Stimulated activated naive CD8-positive, alpha-beta T cell treated with anti-CD3 and anti-CD28 coated beads, Interleukin-15, amount 100 ng/mL, for 72 hours (primary cell): ENCODE measurements at regions not wholly inside any gene's neighbourhood (a gene's known extent, or its start where the extent isn't known, plus 50 kb on each side); places are given as distances from the start of the nearest gene placed in this dataset.
"Not testable (repeated sequence)": the region's sequence is repeated elsewhere in the genome, so short reads cannot be mapped to it uniquely, and the experiment has no call there.

Experiments
- ATAC-seq: fragments of 150-1000 bp; cut with Tn5 transposase; 2 replicates; pipeline ENCODE4 v1.10.0; 2021; ENCODE audit warnings: mild to moderate bottlenecking, moderate library complexity
- DNase-seq, 2 donors: peaks; one replicate each; pipeline ENCODE4 v3.0.0; 2021 to 2022
- H3K27ac Mint-ChIP-seq, 2 donors: one replicate each; pipeline ENCODE4 v1.8.0; 2022; ENCODE audit warnings: mild to moderate bottlenecking in 2 of 2, mixed read lengths in 2 of 2, moderate library complexity in 2 of 2
- H3K27me3 Mint-ChIP-seq: one replicate; pipeline ENCODE4 v1.8.0; 2022; ENCODE audit warnings: mixed read lengths
- H3K4me1 Mint-ChIP-seq: one replicate; pipeline ENCODE4 v1.8.0; 2022; ENCODE audit warnings: mild to moderate bottlenecking, mixed read lengths
- H3K4me3 Mint-ChIP-seq, 2 donors: one replicate each; pipeline ENCODE4 v1.8.0; 2022; ENCODE audit warnings: mild to moderate bottlenecking in 2 of 2, mixed read lengths in 2 of 2, moderate library complexity in 1 of 2
- H3K9me3 Mint-ChIP-seq, 2 donors: one replicate each; pipeline ENCODE4 v1.8.0; 2022; ENCODE audit warnings: mixed read lengths in 2 of 2

DNA sequence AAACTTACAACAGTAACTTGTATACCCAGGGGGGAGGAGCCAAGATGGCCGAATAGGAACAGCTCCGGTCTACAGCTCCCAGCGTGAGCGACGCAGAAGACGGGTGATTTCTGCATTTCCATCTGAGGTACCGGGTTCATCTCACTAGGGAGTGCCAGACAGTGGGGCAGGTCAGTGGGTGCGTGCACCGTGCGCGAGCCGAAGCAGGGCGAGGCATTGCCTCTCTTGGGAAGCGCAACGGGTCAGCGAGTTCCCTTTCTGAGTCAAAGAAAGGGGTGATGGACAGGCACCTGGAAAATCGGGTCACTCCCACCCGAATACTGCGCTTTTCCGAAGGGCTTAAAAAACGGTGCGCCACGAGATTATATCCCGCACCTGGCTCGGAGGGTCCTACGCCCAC, 278.8 kb downstream of the FAM47B start:
- ATAC-seq, H3K27me3 Mint-ChIP-seq, DNase-seq, H3K4me3 Mint-ChIP-seq, H3K9me3 Mint-ChIP-seq, H3K27ac Mint-ChIP-seq, H3K4me1 Mint-ChIP-seq: not testable (repeated sequence)

DNA sequence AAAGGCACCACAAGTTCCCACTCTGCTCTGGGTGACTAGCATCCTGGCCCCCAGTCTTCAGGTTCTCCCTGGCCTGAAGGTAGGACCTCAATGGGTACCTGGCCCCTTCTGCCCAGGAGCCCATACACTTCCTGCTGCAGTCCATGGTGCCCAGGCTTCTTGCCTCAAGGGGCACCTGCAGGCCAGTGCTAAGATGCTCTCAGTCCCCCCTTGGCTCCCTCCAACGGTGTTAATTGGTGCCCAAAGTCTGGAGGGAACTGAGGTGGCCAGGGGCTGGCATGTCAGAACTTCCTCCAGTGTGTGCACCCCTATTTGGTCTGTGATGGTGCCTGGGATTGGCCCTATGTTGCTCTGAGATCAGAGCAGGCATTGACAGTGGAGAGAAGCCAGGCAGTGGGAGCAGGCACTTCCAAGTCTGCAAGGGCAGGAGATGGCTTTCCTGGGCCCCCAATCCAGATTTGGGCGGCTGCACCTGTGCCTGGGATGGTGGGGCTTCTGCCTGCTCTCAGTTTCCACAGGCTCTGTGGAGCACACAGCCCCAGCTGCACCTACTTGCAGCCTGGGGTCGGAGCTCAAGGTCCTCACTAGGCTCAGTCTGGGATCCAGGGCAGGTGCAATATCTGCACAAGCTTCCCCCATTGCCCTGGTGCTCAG, 301.6 kb downstream of the FAM47B start:
- H3K27ac Mint-ChIP-seq = no peak overlapping the region
- no peak overlapping the region for H3K4me3 Mint-ChIP-seq
- no peaks in the 10 kb centered on the region for H3K4me1 Mint-ChIP-seq

DNA sequence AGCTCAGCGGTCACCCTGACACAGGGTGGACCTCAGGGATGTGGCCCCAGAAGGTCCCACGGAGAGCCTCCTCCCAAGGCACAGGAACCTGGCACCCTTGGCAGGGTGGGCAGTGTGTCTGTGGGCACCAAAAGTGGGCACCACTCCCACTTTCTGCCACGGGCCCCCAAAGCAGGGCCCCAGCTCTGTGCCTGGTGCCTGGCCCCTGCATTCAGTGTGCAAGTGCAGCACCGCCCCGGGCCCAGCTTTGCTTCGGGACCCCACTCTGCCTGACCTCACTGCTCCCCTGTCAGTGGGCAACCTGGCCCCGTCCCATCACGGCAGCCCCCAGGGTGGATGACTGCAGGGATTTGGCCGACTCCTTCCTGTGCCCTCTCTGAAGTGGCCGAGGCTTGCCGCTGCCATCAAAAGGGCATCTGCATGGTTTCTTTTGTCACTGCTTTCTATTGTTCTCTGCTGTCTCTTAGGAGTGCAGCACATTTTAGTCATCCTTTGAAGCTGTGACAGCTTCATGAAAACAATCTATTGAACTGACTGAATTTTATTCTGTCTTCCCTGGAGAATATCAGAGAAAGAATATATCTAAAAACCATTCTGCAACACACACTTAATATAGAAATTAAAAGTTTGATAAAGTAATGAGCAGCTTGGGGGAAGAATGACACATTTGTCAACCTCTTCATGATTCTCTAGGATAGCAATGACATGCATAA, 302.4 kb downstream of the FAM47B start:
- ATAC-seq (no peak), DNase-seq (no peak)
- Mint-ChIP-seq H3K9me3 (no peaks in the 10 kb centered on the region), H3K27me3 (no peaks in the 10 kb centered on the region), H3K4me3 (no peak overlapping the region), H3K27ac (no peak overlapping the region), H3K4me1 (no peaks in the 10 kb centered on the region)

More for the DNA sequence above, 301.6 kb downstream of the FAM47B start:
- no peaks in the 10 kb centered on the region for H3K27me3 Mint-ChIP-seq
- ATAC-seq (no peak), DNase-seq (no peak)
- no peaks in the 10 kb centered on the region for H3K9me3 Mint-ChIP-seq

DNA sequence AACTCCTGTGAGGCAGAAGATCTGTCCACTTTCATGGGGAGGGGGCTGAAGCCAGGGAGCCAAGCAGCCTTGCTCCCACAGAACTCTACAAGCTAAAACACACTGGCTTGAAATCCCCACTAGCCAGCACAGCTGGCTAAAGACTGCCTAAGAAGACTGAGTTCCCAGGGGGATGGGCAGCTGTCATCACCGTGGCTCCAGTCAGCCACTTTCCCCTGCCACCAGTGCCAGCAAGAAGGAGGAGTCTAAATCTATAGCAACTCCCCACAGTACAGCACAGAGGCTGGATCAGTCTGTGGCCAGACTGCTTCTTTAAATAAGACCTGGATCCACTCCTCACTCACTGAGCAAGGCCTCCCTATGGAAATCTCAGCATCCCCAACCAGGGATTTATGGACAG, 308.6 kb downstream of the FAM47B start:
- Mint-ChIP-seq H3K4me3 (no peak overlapping the region), H3K27me3 (no peaks in the 10 kb centered on the region), H3K9me3 (no peaks in the 10 kb centered on the region), H3K4me1 (no peaks in the 10 kb centered on the region), H3K27ac (no peak overlapping the region)
- ATAC-seq (no peak), DNase-seq (no peak)

DNA sequence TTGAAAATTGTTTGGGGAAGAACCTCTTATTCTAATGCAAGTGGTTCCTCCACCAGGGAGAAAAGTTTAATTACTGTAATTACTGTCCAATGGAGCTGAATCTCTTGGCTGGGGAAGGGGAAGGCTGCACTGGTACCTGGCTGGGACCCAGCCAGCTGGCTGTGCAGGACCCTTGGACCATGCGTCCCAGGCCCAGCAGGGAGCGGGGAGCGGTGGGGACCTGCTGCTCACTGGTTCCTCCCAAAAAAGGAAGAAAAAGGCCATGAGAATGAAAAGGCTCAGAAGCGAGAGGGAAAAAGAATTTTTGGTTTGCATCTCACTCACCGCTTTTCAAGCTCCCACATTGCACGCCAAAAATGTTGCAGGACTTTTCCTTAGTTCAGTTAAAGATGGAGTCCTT, 333.5 kb downstream of the FAM47B start:
- no peak for ATAC-seq
- Mint-ChIP-seq H3K4me1 (no peaks in the 10 kb centered on the region), H3K4me3 (no peak overlapping the region), H3K27ac (no peak overlapping the region), H3K27me3 (no peaks in the 10 kb centered on the region), H3K9me3 (no peaks in the 10 kb centered on the region)
- DNase-seq = no peak

DNA sequence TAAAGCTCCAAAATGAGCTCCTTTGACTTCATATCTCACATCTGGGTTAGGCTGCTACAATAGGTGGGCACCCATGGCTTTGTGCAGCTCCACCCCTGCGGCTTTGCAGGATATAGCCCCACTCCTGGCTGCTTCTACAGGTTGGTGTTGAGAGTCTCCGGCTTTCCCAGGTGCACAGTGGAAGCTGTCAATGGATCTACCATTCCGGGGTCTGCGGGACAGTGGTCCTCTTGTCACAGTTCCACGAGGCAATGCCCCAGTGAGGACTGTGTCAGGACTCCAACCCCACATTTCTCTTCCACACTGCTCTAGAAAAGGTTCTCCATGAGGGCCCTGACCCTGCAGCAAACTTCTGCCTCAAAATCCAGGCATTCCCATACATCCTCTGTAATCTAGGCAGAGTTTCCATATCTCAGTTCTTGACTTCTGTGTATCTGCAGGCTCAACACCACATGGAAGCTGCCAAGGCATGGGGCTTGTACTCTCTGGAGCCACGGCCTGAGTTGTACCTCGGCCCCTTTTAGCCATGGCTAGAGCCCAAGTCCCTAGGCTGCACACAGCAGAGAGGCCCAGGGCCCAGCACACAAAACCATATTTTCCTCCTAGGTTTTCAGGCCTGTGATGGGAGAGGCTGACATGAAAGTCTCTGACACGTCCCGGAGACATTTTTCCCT, 342.8 kb downstream of the FAM47B start:
- DNase-seq (no peak), ATAC-seq (no peak)
- H3K27me3 Mint-ChIP-seq = no peaks in the 10 kb centered on the region
- peaks cover 4 to 7% of the 10 kb centered on the region in 2 donors for H3K9me3 Mint-ChIP-seq
- H3K4me3 Mint-ChIP-seq = no peak overlapping the region
- no peaks in the 10 kb centered on the region for H3K4me1 Mint-ChIP-seq
- H3K27ac Mint-ChIP-seq = no peak overlapping the region

DNA sequence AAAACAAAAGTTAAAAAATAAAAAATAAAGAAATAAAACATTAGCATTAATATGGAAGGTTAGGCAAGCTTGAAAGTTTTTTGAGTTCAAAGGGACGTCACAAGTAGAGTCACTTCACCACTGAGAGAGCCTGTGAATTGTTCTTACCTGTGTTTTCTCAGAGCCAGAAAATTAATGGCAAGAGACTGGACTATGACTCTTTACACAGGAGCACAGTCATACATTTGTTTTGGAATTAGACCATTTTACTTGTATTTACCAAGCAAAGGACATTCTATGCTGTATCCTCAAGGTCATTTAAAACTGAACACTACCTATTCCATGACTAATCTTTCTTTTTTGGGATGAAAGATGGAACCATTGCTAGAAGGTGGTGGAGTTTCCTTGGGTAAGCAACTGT, 346.1 kb downstream of the FAM47B start:
- H3K9me3 Mint-ChIP-seq = peaks cover 4 to 7% of the 10 kb centered on the region in 2 donors
- H3K27me3 Mint-ChIP-seq = no peaks in the 10 kb centered on the region
- no peak overlapping the region for H3K4me3 Mint-ChIP-seq
- DNase-seq (no peak), ATAC-seq (no peak)
- no peaks in the 10 kb centered on the region for H3K4me1 Mint-ChIP-seq
- no peak overlapping the region for H3K27ac Mint-ChIP-seq

DNA sequence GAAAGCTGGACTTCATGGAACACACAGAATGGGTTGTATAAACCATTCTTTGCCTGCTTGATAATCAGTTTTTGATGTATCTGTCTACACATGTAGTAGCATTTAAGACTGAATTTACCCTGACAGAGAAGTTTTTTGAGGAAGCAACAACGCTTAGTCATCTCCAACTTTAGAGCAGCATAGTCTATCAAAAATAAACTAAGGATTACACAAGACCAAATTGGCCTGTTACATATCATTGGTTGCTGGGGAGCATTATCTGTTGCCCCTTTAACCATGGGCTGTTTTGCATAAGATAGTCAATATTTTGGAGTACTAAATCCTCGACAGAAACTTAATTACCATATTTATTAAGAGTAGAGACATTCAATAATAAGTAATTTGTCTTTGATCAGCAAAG, 347.4 kb downstream of the FAM47B start:
- H3K4me1 Mint-ChIP-seq = no peaks in the 10 kb centered on the region
- H3K27ac Mint-ChIP-seq = no peak overlapping the region
- no peak for DNase-seq

DNA sequence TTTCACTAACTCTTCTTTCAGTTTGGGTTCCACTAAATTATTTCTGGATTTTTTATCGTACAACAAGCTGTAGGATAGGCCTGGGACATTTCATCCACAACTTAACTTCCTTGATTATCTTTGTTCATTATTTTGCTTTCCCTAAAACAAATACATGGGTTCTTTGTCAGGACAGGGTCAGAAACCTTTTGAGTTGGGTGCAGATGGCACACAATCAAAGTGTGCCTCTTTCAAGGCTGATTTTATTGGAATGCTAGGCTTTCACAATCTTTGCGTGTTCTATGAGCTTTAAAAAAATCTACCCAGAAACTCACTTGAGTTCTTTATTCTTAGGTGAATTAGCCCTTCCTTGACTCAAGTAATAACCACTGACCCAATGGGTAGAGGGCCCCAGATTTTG, 348.4 kb downstream of the FAM47B start:
- H3K9me3 Mint-ChIP-seq = peaks cover 0 to 4% of the 10 kb centered on the region in 2 donors
- H3K27me3 Mint-ChIP-seq = no peaks in the 10 kb centered on the region
- DNase-seq (no peak), ATAC-seq (no peak)
- no peak overlapping the region for H3K4me3 Mint-ChIP-seq
- H3K27ac Mint-ChIP-seq = no peak overlapping the region
- H3K4me1 Mint-ChIP-seq = no peaks in the 10 kb centered on the region

More for the DNA sequence above, 347.4 kb downstream of the FAM47B start:
- H3K27me3 Mint-ChIP-seq = no peaks in the 10 kb centered on the region
- H3K9me3 Mint-ChIP-seq = peaks cover 2 to 7% of the 10 kb centered on the region in 2 donors
- no peak for ATAC-seq
- H3K4me3 Mint-ChIP-seq = no peak overlapping the region

DNA sequence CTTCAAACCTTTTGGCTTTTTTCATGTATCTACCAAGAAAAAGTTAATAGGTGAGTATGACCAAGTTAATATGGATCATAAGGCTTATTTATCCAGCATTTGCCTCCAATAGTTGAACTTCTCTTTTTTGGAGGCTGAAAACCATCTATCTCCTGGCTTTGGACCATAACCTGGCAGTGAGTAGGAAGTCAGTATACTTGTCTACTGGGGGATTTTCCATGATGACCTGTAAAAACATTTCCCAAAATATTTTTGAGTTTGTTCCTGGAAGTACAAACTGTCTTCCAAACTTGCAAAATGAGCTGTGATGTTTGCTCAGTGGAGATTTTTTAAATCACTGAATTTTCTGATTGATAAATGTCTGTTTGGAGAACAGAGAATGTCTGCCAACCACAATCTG, 349.9 kb downstream of the FAM47B start:
- Mint-ChIP-seq H3K9me3 (no peaks in the 10 kb centered on the region), H3K4me3 (no peak overlapping the region), H3K4me1 (no peaks in the 10 kb centered on the region), H3K27ac (no peak overlapping the region), H3K27me3 (no peaks in the 10 kb centered on the region)
- DNase-seq = no peak
- no peak for ATAC-seq

DNA sequence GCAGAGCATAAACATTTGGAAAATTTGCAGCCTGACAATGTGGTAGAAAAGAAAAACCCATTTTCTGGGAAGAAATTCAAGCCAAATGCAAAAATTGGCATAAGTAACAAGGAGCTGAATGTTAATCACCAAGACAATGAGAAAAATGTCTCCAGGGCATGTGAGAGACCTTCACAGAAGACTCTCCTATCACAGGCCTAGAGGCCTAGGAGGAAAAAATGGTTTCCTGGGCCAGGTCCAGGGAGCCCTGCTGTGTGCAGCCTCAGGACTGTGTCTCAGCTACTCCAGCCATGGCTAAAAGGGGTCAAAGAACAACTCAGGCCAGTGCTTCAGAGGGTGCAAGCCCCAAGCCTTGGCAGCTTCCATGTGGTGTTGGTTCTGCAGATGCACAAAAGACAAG, 362.4 kb downstream of the FAM47B start:
- not testable (repeated sequence) for H3K27me3 Mint-ChIP-seq, ATAC-seq, DNase-seq, H3K9me3 Mint-ChIP-seq, H3K4me3 Mint-ChIP-seq, H3K4me1 Mint-ChIP-seq, H3K27ac Mint-ChIP-seq

DNA sequence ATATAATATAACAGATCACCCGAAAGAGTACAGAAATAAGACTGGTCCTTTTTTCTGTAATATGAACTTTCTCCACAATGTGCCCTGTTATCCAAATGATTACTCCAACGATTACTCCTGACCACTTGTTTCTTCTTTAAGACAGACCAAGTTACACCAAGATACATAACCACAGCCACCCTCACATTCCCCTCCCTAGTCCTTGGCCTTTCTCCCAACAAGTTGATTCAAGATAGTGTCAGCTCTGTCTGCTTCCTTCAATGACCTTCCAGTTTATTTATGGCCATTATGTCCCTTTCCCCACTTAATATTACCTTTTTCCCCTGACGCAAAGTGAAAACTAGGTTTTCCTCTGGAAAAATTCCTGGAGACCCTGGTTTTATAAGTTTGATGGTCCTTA, 397.2 kb downstream of the FAM47B start:
- Mint-ChIP-seq H3K27me3 (no peaks in the 10 kb centered on the region), H3K4me1 (no peaks in the 10 kb centered on the region), H3K9me3 (no peaks in the 10 kb centered on the region), H3K27ac (no peak overlapping the region), H3K4me3 (no peak overlapping the region)
- ATAC-seq = no peak
- no peak for DNase-seq

DNA sequence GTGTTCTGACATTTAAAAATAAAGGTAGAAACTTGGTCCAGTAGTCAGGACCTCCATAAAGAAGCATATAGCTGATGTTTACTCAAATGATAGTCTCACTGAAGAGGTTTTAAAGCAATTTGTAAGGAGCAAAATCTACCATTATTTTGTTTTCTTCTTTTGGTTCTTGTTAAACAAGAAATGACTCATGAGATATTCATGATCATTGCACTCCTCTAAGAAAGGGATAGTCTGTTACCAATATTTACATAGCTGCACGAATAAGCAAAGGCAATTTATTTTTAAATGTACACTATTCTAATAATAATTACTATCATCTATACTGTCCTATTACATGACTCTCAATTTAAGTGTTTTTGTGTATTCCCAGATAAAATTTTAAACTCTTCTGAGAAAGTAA, 397.9 kb downstream of the FAM47B start:
- no peak overlapping the region for H3K27ac Mint-ChIP-seq
- DNase-seq (no peak), ATAC-seq (no peak)
- H3K27me3 Mint-ChIP-seq = no peaks in the 10 kb centered on the region
- H3K4me3 Mint-ChIP-seq = no peak overlapping the region
- H3K9me3 Mint-ChIP-seq = no peaks in the 10 kb centered on the region
- H3K4me1 Mint-ChIP-seq = no peaks in the 10 kb centered on the region

DNA sequence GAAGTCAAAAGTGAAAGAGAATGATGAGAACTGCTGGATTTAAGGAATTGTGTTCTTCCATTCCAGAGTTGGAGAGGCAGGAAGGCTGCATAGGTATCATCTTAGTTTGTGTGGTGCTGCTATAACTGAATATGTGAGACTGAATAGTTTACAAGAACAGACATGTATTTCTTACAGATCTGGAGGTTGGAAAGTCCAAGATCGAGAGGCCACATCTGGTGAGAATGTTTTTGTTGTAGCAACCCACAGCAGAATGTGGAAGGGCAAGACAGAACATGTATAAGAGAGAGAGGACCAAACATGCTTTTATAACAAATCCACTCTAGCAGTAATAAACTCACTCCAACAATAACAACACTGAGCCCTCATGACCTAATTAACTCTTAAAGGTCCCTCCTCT, 408.6 kb downstream of the FAM47B start:
- no peaks in the 10 kb centered on the region for H3K4me1 Mint-ChIP-seq
- no peak for ATAC-seq
- H3K27ac Mint-ChIP-seq = no peak overlapping the region
- H3K9me3 Mint-ChIP-seq = peaks cover 0 to 7% of the 10 kb centered on the region in 2 donors
- H3K4me3 Mint-ChIP-seq = no peak overlapping the region
- H3K27me3 Mint-ChIP-seq = no peaks in the 10 kb centered on the region
- no peak for DNase-seq

DNA sequence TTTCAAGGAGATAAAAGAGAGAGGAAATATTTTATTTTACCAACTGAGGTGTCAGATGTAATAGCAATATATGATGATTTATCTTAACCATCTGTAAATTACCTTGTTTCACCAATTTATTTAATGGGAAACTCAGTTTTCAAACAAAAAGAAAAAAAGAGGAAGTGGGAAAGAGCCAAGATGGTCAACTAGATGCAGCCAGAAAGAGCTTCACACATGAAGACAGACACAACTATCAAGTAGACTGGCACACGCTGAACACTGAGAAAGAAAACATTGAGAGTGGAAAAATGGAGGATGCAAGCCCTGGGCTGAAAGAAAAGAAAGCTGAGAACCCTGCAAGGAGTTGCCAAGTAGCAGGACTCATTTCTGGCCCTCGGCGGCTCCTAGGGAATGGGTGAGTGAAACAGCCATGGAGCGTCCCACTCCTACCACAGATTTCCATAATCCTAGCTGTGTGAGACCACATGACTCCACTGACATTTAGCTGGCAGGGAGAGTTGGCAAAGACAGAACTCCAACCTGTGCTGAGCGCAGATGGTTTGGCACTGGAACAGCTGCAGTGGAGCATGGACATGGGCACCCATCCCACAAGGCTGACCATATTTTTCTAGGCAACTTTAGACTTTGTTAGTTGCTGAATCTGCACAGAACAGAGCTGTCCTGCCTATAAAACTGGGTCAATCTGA, 409.3 kb downstream of the FAM47B start:
- Mint-ChIP-seq H3K27ac (no peak overlapping the region), H3K27me3 (no peaks in the 10 kb centered on the region), H3K4me3 (no peak overlapping the region), H3K4me1 (no peaks in the 10 kb centered on the region), H3K9me3 (peaks cover 0 to 7% of the 10 kb centered on the region in 2 donors)
- ATAC-seq = no peak
- DNase-seq = no peak

DNA sequence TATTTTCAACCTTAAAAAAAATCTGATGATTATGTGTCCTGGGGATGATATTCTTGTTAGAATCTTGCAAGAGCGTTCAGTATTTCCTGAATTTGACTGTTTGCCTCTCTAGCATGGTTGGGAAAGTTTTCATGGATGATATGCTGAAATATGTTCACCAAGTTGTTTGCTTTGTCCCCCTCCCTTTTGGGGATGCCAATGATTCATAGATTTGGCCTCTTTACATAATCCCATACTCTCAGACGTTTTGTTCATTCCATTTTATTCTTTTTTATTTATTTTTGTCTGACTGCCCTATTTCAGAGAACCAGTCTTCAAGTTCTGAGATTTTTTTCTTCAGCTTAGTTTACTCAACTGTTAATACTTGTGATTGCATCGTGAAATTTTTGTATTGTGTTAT, 415.1 kb downstream of the FAM47B start:
- Mint-ChIP-seq H3K27ac (no peak overlapping the region), H3K4me3 (no peak overlapping the region), H3K4me1 (no peaks in the 10 kb centered on the region), H3K9me3 (peaks cover 0 to 7% of the 10 kb centered on the region in 2 donors), H3K27me3 (no peaks in the 10 kb centered on the region)
- ATAC-seq (no peak), DNase-seq (no peak)
